OCI-LY1 (cell line): ENCODE measurements at regions not wholly inside any gene's neighbourhood (a gene's known extent, or its start where the extent isn't known, plus 50 kb on each side); places are given as distances from the start of the nearest gene placed in this dataset.

Experiments used
- EZH2 ChIP-seq: fragments of 200-600 bp; sonication (generic), shearing (Covaris generic); IDR thresholded peaks from 2 replicates; pipeline ENCODE4 v1.8.0; 2017; ENCODE audit warnings: borderline replicate concordance, mixed run types, mild to moderate bottlenecking, antibody characterized with exemption, low read length, moderate library complexity, mixed read lengths
- TF ChIP-seq, protein P1 (sequence below): fragments of 200-600 bp; sonication (generic), shearing (Covaris generic); IDR thresholded peaks from 2 replicates; pipeline ENCODE4 v1.5.1; 2017; ENCODE audit warnings: mild to moderate bottlenecking, antibody characterized with exemption, low read length, moderate library complexity, mixed read lengths

DNA sequence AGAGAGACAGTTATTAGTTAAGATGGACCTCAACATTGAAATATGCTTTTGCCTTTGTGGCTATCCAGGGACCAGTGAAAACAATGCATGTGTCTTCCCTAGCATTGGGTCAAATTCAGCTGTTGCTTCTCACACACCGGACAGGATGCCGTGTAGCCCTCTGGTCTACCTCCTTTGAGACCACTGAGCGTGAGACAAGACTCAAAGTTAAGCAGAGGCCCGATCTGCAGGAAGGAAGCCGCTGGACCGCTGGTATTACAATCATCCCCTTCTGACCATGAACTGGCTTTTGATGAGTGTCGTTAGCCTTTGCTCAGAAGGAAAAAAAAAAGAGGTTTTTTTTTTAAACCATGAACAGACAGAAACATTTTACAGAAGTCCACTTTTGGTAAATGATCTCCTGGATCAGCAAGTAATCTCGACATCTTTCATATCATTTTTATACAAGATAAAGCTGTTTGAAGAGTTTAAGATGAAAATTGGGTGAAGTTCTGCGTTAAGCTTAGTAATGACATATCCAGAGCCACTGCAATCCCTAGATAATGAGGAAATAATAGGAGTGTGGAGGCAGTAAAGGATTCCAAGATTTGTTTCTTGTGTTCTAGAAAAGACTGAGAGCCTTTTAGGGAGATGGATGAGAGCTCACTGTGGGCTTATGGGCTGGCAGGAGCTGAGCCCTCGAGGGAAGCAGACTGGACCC is 622.8 kb downstream of the QKI start:
- TF ChIP-seq, protein P1, sequence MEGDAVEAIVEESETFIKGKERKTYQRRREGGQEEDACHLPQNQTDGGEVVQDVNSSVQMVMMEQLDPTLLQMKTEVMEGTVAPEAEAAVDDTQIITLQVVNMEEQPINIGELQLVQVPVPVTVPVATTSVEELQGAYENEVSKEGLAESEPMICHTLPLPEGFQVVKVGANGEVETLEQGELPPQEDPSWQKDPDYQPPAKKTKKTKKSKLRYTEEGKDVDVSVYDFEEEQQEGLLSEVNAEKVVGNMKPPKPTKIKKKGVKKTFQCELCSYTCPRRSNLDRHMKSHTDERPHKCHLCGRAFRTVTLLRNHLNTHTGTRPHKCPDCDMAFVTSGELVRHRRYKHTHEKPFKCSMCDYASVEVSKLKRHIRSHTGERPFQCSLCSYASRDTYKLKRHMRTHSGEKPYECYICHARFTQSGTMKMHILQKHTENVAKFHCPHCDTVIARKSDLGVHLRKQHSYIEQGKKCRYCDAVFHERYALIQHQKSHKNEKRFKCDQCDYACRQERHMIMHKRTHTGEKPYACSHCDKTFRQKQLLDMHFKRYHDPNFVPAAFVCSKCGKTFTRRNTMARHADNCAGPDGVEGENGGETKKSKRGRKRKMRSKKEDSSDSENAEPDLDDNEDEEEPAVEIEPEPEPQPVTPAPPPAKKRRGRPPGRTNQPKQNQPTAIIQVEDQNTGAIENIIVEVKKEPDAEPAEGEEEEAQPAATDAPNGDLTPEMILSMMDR: no peak
- no peak for TF ChIP-seq EZH2
